ENCODE measurements at regions not wholly inside any gene's neighbourhood (a gene's known extent, or its start where the extent isn't known, plus 50 kb on each side); places are given as distances from the start of the nearest gene placed in this dataset.

GRCh38 chr22:48146426-48146825 lies 1384.0 kb downstream of the TBC1D22A start:
- TF ChIP-seq, protein P1, sequence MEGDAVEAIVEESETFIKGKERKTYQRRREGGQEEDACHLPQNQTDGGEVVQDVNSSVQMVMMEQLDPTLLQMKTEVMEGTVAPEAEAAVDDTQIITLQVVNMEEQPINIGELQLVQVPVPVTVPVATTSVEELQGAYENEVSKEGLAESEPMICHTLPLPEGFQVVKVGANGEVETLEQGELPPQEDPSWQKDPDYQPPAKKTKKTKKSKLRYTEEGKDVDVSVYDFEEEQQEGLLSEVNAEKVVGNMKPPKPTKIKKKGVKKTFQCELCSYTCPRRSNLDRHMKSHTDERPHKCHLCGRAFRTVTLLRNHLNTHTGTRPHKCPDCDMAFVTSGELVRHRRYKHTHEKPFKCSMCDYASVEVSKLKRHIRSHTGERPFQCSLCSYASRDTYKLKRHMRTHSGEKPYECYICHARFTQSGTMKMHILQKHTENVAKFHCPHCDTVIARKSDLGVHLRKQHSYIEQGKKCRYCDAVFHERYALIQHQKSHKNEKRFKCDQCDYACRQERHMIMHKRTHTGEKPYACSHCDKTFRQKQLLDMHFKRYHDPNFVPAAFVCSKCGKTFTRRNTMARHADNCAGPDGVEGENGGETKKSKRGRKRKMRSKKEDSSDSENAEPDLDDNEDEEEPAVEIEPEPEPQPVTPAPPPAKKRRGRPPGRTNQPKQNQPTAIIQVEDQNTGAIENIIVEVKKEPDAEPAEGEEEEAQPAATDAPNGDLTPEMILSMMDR (conservative IDR thresholded peaks at IDR 0.05; ENCODE audit: low read depth, low read length), result no peak
- no peak for TF ChIP-seq EZH2phosphoT487 (IDR thresholded peaks at IDR 0.05; ENCODE audit: borderline replicate concordance, low read length)

Data from PC-3 (cell line).